ENCODE measurements at regions not wholly inside any gene's neighbourhood (a gene's known extent, or its start where the extent isn't known, plus 50 kb on each side); places are given as distances from the start of the nearest gene placed in this dataset.

DNA sequence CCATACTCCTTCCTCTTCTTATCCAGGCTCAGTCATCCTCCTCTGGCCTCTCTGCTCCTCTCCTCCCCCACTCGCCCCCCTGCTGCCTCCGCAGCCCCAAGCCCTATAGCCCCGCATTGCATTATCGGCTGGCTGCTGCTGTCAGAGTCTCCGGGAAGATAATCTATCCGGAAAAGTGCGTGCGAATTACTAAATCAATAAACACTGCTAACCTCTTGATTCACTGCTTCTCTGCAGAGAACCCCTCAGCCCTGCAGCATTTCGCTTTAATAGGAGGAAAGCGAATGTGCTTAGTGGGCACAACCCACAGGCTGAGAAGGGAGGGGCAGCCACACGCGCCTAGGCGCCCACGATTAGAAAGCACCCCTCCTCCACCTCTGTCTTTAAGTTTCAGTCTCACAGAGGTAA is 167.6 kb downstream of the ABHD5 start:
- no peaks in the 10 kb centered on the region for H3K79me2 ChIP-seq (replicated peaks; ENCODE audit: insufficient read depth, low read length)
- peak overlapping the region; percentile 17 for H3K4me3 ChIP-seq (ENCODE audit: low read length)
- H3K27me3 ChIP-seq (ENCODE audit: insufficient read depth, low read depth, low read length): no peaks in the 10 kb centered on the region
- no peaks in the 10 kb centered on the region for H3K9me2 ChIP-seq (ENCODE audit: insufficient read depth, low read length)
- H4K20me1 ChIP-seq (ENCODE audit: insufficient read depth): no peaks in the 10 kb centered on the region
- H3F3A ChIP-seq (ENCODE audit: insufficient read depth, low read length, poor library complexity, severe bottlenecking): no peaks in the 10 kb centered on the region
- H3K36me3 ChIP-seq (ENCODE audit: insufficient read depth, low read length): no peaks in the 10 kb centered on the region
- TF ChIP-seq SMC3 (conservative IDR thresholded peaks at IDR 0.05; ENCODE audit: poor library complexity) (no peak), CTCF (IDR thresholded peaks at IDR 0.05; ENCODE audit: poor library complexity, severe bottlenecking) (no peak), RAD21 (conservative IDR thresholded peaks at IDR 0.05) (no peak), EZH2 (IDR thresholded peaks at IDR 0.05; ENCODE audit: borderline replicate concordance, insufficient read depth, low read length, poor library complexity, severe bottlenecking) (no peak), MXI1 (conservative IDR thresholded peaks at IDR 0.05; ENCODE audit: poor library complexity, severe bottlenecking) (no peak), TAF1 (IDR thresholded peaks at IDR 0.05; ENCODE audit: low read depth) (no peak), EP300 (conservative IDR thresholded peaks at IDR 0.05; ENCODE audit: poor library complexity, severe bottlenecking) (no peak), POLR2AphosphoS5 (IDR thresholded peaks at IDR 0.05) (no peak), REST (IDR thresholded peaks at IDR 0.05; ENCODE audit: borderline replicate concordance) (no peak)
- H3K4me2 ChIP-seq (ENCODE audit: low read length): no peak overlapping the region
- H3K9ac ChIP-seq (ENCODE audit: low read length): no peak overlapping the region
- H2AFZ ChIP-seq (ENCODE audit: low read depth, low read length): no peak overlapping the region
- no peak overlapping the region for H3K27ac ChIP-seq (ENCODE audit: low read length)
- no peaks in the 10 kb centered on the region for H3K9me3 ChIP-seq (ENCODE audit: low read length)

GRCh38 chr3:43859766-43860165 is 169.0 kb downstream of the ABHD5 start:
- Histone ChIP-seq H3K27ac (ENCODE audit: low read length) (no peak overlapping the region), H3F3A (ENCODE audit: insufficient read depth, low read length, poor library complexity, severe bottlenecking) (no peaks in the 10 kb centered on the region), H3K9me2 (ENCODE audit: insufficient read depth, low read length) (no peaks in the 10 kb centered on the region), H3K27me3 (ENCODE audit: insufficient read depth, low read depth, low read length) (no peaks in the 10 kb centered on the region), H4K20me1 (ENCODE audit: insufficient read depth) (no peaks in the 10 kb centered on the region), H3K79me2 (replicated peaks; ENCODE audit: insufficient read depth, low read length) (no peaks in the 10 kb centered on the region), H3K36me3 (ENCODE audit: insufficient read depth, low read length) (no peaks in the 10 kb centered on the region), H2AFZ (ENCODE audit: low read depth, low read length) (no peak overlapping the region), H3K4me3 (ENCODE audit: low read length) (no peak overlapping the region), H3K9ac (ENCODE audit: low read length) (no peak overlapping the region), H3K9me3 (ENCODE audit: low read length) (no peaks in the 10 kb centered on the region), H3K4me2 (ENCODE audit: low read length) (no peak overlapping the region)
- TF ChIP-seq RAD21 (conservative IDR thresholded peaks at IDR 0.05): no peak

DNA sequence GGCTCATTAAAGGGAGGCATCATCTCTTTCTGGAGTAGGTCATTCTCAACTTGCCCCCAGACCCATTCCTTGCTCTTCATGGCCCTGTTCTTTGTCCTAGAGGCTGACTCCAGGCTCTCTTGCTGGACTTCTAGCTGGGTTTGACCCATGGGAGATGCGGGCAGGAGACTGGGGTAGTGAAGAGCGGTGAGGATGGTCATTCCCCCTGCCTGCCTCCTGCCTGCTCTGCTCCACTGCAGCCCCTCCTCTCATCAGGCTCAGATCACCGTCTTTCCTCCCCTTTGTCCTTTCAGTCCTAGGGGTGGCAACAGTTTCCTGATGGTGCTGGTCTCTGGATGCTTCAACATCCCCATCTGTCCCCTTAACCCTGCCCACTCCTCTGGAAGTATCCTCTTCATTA is 170.9 kb downstream of the ABHD5 start:
- no peak overlapping the region for H3K9ac ChIP-seq (ENCODE audit: low read length)
- H2AFZ ChIP-seq (ENCODE audit: low read depth, low read length): no peak overlapping the region
- no peak overlapping the region for H3K4me2 ChIP-seq (ENCODE audit: low read length)
- H3K36me3 ChIP-seq (ENCODE audit: insufficient read depth, low read length): no peaks in the 10 kb centered on the region
- no peak overlapping the region for H3K4me3 ChIP-seq (ENCODE audit: low read length)
- H3F3A ChIP-seq (ENCODE audit: insufficient read depth, low read length, poor library complexity, severe bottlenecking): no peaks in the 10 kb centered on the region
- H3K79me2 ChIP-seq (replicated peaks; ENCODE audit: insufficient read depth, low read length): no peaks in the 10 kb centered on the region
- no peaks in the 10 kb centered on the region for H4K20me1 ChIP-seq (ENCODE audit: insufficient read depth)
- no peak overlapping the region for H3K27ac ChIP-seq (ENCODE audit: low read length)
- TF ChIP-seq EP300 (conservative IDR thresholded peaks at IDR 0.05; ENCODE audit: poor library complexity, severe bottlenecking) (no peak), POLR2AphosphoS5 (IDR thresholded peaks at IDR 0.05) (no peak), CTCF (IDR thresholded peaks at IDR 0.05; ENCODE audit: poor library complexity, severe bottlenecking) (no peak), MXI1 (conservative IDR thresholded peaks at IDR 0.05; ENCODE audit: poor library complexity, severe bottlenecking) (no peak), SMC3 (conservative IDR thresholded peaks at IDR 0.05; ENCODE audit: poor library complexity) (no peak), RAD21 (conservative IDR thresholded peaks at IDR 0.05) (no peak), TAF1 (IDR thresholded peaks at IDR 0.05; ENCODE audit: low read depth) (no peak), EZH2 (IDR thresholded peaks at IDR 0.05; ENCODE audit: borderline replicate concordance, insufficient read depth, low read length, poor library complexity, severe bottlenecking) (no peak), REST (IDR thresholded peaks at IDR 0.05; ENCODE audit: borderline replicate concordance) (no peak)
- H3K9me2 ChIP-seq (ENCODE audit: insufficient read depth, low read length): no peaks in the 10 kb centered on the region
- H3K27me3 ChIP-seq (ENCODE audit: insufficient read depth, low read depth, low read length): no peaks in the 10 kb centered on the region
- H3K9me3 ChIP-seq (ENCODE audit: low read length): no peaks in the 10 kb centered on the region

All from neural cell (in vitro differentiated cells).